ENCODE measurements at regions not wholly inside any gene's neighbourhood (a gene's known extent, or its start where the extent isn't known, plus 50 kb on each side); places are given as distances from the start of the nearest gene placed in this dataset.

DNA sequence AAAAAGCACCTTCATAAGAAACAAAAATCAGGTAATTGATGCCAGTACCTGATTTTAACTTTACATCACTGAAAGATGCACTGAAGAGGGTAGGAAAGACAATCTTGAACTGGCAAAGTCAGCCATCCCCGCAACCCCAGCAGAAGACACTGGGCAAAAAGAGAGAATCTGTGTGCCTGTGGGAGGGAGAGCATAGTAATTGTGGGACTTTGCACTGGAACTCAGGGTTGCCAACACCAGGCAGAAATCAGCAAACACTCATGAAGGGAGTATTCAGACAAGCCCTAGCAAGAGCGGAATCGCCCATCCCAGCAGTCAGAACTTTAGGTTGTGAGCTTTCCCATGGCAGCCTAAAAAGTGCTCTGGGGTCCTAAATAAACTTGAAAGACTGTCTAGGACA lies 344.6 kb upstream of the GJE1 start:
- TF ChIP-seq, protein P1, sequence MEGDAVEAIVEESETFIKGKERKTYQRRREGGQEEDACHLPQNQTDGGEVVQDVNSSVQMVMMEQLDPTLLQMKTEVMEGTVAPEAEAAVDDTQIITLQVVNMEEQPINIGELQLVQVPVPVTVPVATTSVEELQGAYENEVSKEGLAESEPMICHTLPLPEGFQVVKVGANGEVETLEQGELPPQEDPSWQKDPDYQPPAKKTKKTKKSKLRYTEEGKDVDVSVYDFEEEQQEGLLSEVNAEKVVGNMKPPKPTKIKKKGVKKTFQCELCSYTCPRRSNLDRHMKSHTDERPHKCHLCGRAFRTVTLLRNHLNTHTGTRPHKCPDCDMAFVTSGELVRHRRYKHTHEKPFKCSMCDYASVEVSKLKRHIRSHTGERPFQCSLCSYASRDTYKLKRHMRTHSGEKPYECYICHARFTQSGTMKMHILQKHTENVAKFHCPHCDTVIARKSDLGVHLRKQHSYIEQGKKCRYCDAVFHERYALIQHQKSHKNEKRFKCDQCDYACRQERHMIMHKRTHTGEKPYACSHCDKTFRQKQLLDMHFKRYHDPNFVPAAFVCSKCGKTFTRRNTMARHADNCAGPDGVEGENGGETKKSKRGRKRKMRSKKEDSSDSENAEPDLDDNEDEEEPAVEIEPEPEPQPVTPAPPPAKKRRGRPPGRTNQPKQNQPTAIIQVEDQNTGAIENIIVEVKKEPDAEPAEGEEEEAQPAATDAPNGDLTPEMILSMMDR (IDR thresholded peaks at IDR 0.05) = no peak
- TF ChIP-seq EP300 (IDR thresholded peaks at IDR 0.05) = no peak
